A549 (cell line): ENCODE measurements at regions not wholly inside any gene's neighbourhood (a gene's known extent, or its start where the extent isn't known, plus 50 kb on each side); places are given as distances from the start of the nearest gene placed in this dataset.

Source experiments
- ATAC-seq, 2 experiments: fragments of 200-7000 bp in 1 of 2; fragments of >200 bp in 1 of 2; cut with Nextera tagmentation in 1 of 2; cut with Tn5 transposase in 1 of 2; 3 replicates each; pipeline versions ENCODE4 v1.8.0 to v1.9.1; 2018 to 2020; ENCODE audit warnings: mild to moderate bottlenecking in 1 of 2, moderate library complexity in 1 of 2
- CTCF ChIA-PET: fragments of 300-600 bp; sonication (Branson Sonifier 250); formaldehyde crosslinking; extraction: SDS; loops from one replicate; lab custom pipeline; 2021; ENCODE audit warnings: antibody characterized with exemption, inconsistent platforms; lab: Yijun Ruan, JAX
- POLR2A ChIA-PET: fragments of 350-600 bp; formaldehyde crosslinking; extraction: SDS; loops from one replicate; lab custom pipeline; 2021; ENCODE audit warnings: antibody characterized with exemption, inconsistent platforms; lab: Yijun Ruan, JAX
- DNase-seq, 2 experiments: peaks; one replicate each; pipeline versions ENCODE4 v3.0.0 to v3.0.0-alpha.2; 2011 to 2016; ENCODE audit warnings: low read depth in 1 of 2, low spot score in 1 of 2
- FAIRE-seq: peaks from 2 replicates; lab custom pipeline; 2011; peaks lifted over from hg19 to GRCh38; lab: Jason Lieb, UNC
- H3K27ac ChIP-seq, 2 experiments: fragments of >200 bp; sonication (Bioruptor Twin); formaldehyde crosslinking; 3 replicates each; pipeline ENCODE4 v1.5.1; 2016 to 2017
- H3K4me1 ChIP-seq: fragments of >200 bp; sonication (Bioruptor Twin); formaldehyde crosslinking; 3 replicates; pipeline ENCODE4 v1.6.1; 2016
- H3K4me2 ChIP-seq: fragments of >200 bp; sonication (Bioruptor Twin); formaldehyde crosslinking; 3 replicates; pipeline ENCODE4 v1.6.1; 2016
- H3K4me3 ChIP-seq: fragments of >200 bp; sonication (Bioruptor Twin); formaldehyde crosslinking; 3 replicates; pipeline ENCODE4 v1.5.1; 2016
- H3K9me3 ChIP-seq: fragments of >200 bp; sonication (Bioruptor Twin); formaldehyde crosslinking; 3 replicates; pipeline ENCODE4 v1.6.1; 2016
- BHLHE40 ChIP-seq: IDR thresholded peaks from 2 replicates; pipeline ENCODE4 v1.6.1; 2012; ENCODE audit warnings: low read depth, low read length, inconsistent platforms
- CBX2 ChIP-seq: fragments of 200-600 bp; sonication (generic); IDR thresholded peaks from 2 replicates; pipeline ENCODE4 v1.6.1; 2016; ENCODE audit warnings: low read depth, mild to moderate bottlenecking, borderline replicate concordance
- CHD2 ChIP-seq: fragments of 150-350 bp; IDR thresholded peaks from 2 replicates; pipeline ENCODE4 v1.6.1; 2014; ENCODE audit warnings: low read length; ENCODE audit not compliant: partially characterized antibody
- FOSB ChIP-seq: fragments of 250-450 bp; sonication (Bioruptor Pico); IDR thresholded peaks from 2 replicates; pipeline ENCODE4 v1.5.0; 2020; ENCODE audit warnings: mild to moderate bottlenecking, moderate library complexity
- FOSL2 ChIP-seq, 2 experiments: fragments of 450-650 bp in 1 of 2; fragments of >200 bp in 1 of 2; sonication (Bioruptor Twin) in 1 of 2; formaldehyde crosslinking; IDR thresholded peaks; 2 replicates each; pipeline versions ENCODE4 v1.5.0 to v1.6.1; 2016 to 2020; ENCODE audit warnings: mild to moderate bottlenecking in 1 of 2, moderate library complexity in 1 of 2
- HOXA7 ChIP-seq: fragments of 250-450 bp; sonication (Bioruptor Pico); IDR thresholded peaks from 2 replicates; pipeline ENCODE4 v1.5.0; 2020; ENCODE audit warnings: mild to moderate bottlenecking, moderate library complexity
- HOXB13 ChIP-seq: fragments of 250-450 bp; sonication (Bioruptor Pico); IDR thresholded peaks from 2 replicates; pipeline ENCODE4 v1.5.0; 2020; ENCODE audit warnings: low read depth, mild to moderate bottlenecking, moderate library complexity
- HOXB5 ChIP-seq: fragments of 250-450 bp; sonication (Bioruptor Pico); IDR thresholded peaks from 2 replicates; pipeline ENCODE4 v1.5.0; 2020; ENCODE audit warnings: mild to moderate bottlenecking, moderate library complexity
- JUN ChIP-seq, 2 experiments: fragments of >200 bp; sonication (Bioruptor Twin); formaldehyde crosslinking; IDR thresholded peaks; 2 replicates in 1 of 2; 3 replicates in 1 of 2; pipeline ENCODE4 v1.6.1; 2016 to 2017
- KDM5A ChIP-seq: fragments of 200-600 bp; sonication (generic); IDR thresholded peaks from 2 replicates; pipeline ENCODE4 v1.6.1; 2016; ENCODE audit warnings: antibody characterized with exemption, mild to moderate bottlenecking
- MYC ChIP-seq: IDR thresholded peaks from 2 replicates; pipeline ENCODE4 v1.6.1; 2012; ENCODE audit warnings: mild to moderate bottlenecking, inconsistent platforms, low read length, improper control_type of control experiment, borderline replicate concordance
- NFE2L2 ChIP-seq: fragments of 150-350 bp; conservative IDR thresholded peaks from 2 replicates; pipeline ENCODE4 v1.6.1; 2014; ENCODE audit warnings: low read length
- NPAS2 ChIP-seq: fragments of 250-450 bp; sonication (Bioruptor Pico); IDR thresholded peaks from 2 replicates; pipeline ENCODE4 v1.8.0; 2022; ENCODE audit warnings: mild to moderate bottlenecking, moderate library complexity, borderline replicate concordance
- PHF8 ChIP-seq: fragments of 200-600 bp; sonication (generic); IDR thresholded peaks from 2 replicates; pipeline ENCODE4 v1.6.1; 2016; ENCODE audit warnings: low read depth, mild to moderate bottlenecking, antibody characterized with exemption, moderate library complexity, borderline replicate concordance
- POLR2AphosphoS2 ChIP-seq: conservative IDR thresholded peaks from 2 replicates; pipeline ENCODE4 v1.6.1; 2012; ENCODE audit warnings: low read length, improper control_type of control experiment, inconsistent platforms
- RCOR1 ChIP-seq: fragments of 150-350 bp; IDR thresholded peaks from 2 replicates; pipeline ENCODE4 v1.6.1; 2014; ENCODE audit warnings: antibody characterized with exemption, low read length, low read depth
- RFX5 ChIP-seq: fragments of 450-650 bp; IDR thresholded peaks from 2 replicates; pipeline ENCODE4 v1.7.1; 2014; ENCODE audit warnings: antibody characterized with exemption, mild to moderate bottlenecking, moderate library complexity
- RNF2 ChIP-seq: fragments of 200-600 bp; sonication (generic); IDR thresholded peaks from 2 replicates; pipeline ENCODE4 v1.6.1; 2016; ENCODE audit warnings: low read depth, mild to moderate bottlenecking, antibody characterized with exemption, moderate library complexity, borderline replicate concordance
- SMC3 ChIP-seq: fragments of >200 bp; sonication (Bioruptor Twin); formaldehyde crosslinking; IDR thresholded peaks from 3 replicates; pipeline ENCODE4 v1.6.1; 2018; ENCODE audit warnings: inconsistent platforms
- TP53 ChIP-seq: fragments of 250-450 bp; sonication (Bioruptor Pico); IDR thresholded peaks from 2 replicates; pipeline ENCODE4 v1.5.0; 2021; ENCODE audit warnings: mild to moderate bottlenecking, moderate library complexity
- ZC3H11A ChIP-seq: fragments of 450-650 bp; IDR thresholded peaks from 2 replicates; pipeline ENCODE4 v1.6.1; 2014; ENCODE audit warnings: antibody characterized with exemption, mild to moderate bottlenecking
- ZSCAN20 ChIP-seq: fragments of 250-450 bp; sonication (Bioruptor Pico); IDR thresholded peaks from 2 replicates; pipeline ENCODE4 v1.8.0; 2022; ENCODE audit warnings: mild to moderate bottlenecking, moderate library complexity
- WGBS: methylation state at CpG from one replicate; pipeline ENCODE4 v1.1.6; 2017; ENCODE audit errors: missing lambda C conversion rate; 5-methylcytosine and 5-hydroxymethylcytosine counted together
- TF ChIP-seq, protein P1 (sequence below): fragments of 200-600 bp; sonication (generic); IDR thresholded peaks from 2 replicates; pipeline ENCODE4 v1.6.1; 2016; ENCODE audit warnings: antibody characterized with exemption, mild to moderate bottlenecking, moderate library complexity
- TF ChIP-seq, protein P2 (sequence below): IDR thresholded peaks from 2 replicates; pipeline ENCODE4 v1.6.1; 2012; ENCODE audit warnings: low read depth, borderline replicate concordance
- TF ChIP-seq, protein P3 (sequence below): fragments of >200 bp; sonication (Bioruptor Twin); formaldehyde crosslinking; IDR thresholded peaks from 3 replicates; pipeline ENCODE4 v1.5.1; 2016
- TF ChIP-seq, protein P4 (sequence below): IDR thresholded peaks from 2 replicates; pipeline ENCODE4 v1.6.1; 2012

DNA sequence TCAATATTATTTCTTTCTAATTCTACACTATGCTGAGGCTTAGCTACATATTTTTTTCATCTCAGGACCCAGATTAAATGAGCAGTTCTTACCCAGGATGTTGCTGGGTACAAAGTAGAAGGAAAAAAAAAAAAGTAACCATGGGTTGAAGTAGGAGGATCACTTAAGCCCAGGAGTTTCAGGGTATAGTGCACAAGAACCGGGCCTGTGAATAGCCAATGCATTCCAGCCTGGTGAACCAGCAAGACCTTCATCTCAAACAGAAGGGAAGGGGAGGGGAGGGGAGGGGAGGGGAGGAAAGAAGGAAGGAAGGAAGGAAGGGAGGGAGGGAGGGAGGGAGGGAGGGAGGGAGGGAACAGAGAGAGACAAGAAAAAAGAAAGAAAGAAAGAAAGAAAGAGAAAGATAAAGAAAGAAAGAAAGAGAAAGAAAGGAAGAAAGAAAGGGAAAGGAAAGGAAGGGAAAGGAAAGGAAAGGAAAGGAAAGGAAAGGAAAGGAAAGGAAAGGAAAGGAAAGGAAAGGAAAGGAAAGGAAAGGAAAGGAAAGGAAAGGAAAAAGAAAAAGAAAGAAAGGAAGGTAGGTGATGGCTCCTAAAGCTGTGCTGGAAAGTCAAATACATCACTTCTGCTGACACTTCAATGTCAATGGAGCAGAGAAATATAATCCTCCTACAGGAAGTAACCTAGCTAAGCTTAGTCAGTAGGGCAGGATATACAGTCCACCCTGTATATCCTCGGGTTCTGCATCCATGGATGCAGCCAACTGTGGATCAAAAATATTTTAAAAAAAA is 206.8 kb upstream of the TGFBR2 start:
- no peak for TF ChIP-seq KDM5A
- no peak for TF ChIP-seq TP53 (CRISPR knock-in tag)
- TF ChIP-seq SMC3: no peak
- no peak for TF ChIP-seq ZSCAN20
- TF ChIP-seq HOXB13 (CRISPR knock-in tag): no peak
- no peak for TF ChIP-seq RFX5
- TF ChIP-seq FOSL2 (IDR thresholded peaks at IDR 0.05): no peak
- TF ChIP-seq FOSL2 (CRISPR knock-in tag; IDR thresholded peaks at IDR 0.05): no peak
- no peak for TF ChIP-seq CHD2
- TF ChIP-seq HOXA7: no peak
- TF ChIP-seq, protein P1, sequence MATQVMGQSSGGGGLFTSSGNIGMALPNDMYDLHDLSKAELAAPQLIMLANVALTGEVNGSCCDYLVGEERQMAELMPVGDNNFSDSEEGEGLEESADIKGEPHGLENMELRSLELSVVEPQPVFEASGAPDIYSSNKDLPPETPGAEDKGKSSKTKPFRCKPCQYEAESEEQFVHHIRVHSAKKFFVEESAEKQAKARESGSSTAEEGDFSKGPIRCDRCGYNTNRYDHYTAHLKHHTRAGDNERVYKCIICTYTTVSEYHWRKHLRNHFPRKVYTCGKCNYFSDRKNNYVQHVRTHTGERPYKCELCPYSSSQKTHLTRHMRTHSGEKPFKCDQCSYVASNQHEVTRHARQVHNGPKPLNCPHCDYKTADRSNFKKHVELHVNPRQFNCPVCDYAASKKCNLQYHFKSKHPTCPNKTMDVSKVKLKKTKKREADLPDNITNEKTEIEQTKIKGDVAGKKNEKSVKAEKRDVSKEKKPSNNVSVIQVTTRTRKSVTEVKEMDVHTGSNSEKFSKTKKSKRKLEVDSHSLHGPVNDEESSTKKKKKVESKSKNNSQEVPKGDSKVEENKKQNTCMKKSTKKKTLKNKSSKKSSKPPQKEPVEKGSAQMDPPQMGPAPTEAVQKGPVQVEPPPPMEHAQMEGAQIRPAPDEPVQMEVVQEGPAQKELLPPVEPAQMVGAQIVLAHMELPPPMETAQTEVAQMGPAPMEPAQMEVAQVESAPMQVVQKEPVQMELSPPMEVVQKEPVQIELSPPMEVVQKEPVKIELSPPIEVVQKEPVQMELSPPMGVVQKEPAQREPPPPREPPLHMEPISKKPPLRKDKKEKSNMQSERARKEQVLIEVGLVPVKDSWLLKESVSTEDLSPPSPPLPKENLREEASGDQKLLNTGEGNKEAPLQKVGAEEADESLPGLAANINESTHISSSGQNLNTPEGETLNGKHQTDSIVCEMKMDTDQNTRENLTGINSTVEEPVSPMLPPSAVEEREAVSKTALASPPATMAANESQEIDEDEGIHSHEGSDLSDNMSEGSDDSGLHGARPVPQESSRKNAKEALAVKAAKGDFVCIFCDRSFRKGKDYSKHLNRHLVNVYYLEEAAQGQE: no peak
- no peak for TF ChIP-seq RCOR1
- TF ChIP-seq HOXB5 (CRISPR knock-in tag): no peak
- TF ChIP-seq, protein P2, sequence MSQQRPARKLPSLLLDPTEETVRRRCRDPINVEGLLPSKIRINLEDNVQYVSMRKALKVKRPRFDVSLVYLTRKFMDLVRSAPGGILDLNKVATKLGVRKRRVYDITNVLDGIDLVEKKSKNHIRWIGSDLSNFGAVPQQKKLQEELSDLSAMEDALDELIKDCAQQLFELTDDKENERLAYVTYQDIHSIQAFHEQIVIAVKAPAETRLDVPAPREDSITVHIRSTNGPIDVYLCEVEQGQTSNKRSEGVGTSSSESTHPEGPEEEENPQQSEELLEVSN: no peak
- TF ChIP-seq JUN (IDR thresholded peaks at IDR 0.05): no peak
- TF ChIP-seq RNF2: no peak
- TF ChIP-seq NFE2L2: no peak
- TF ChIP-seq BHLHE40: no peak
- ChIA-PET CTCF (interaction anchor here (0.9 kb wide), 1 partner anchor 17 kb away, joined by 3 read pairs; no protein-coding TSS in a partner anchor), POLR2A (no interaction called here)
- FAIRE-seq (no peak), DNase-seq (no peak), ATAC-seq (no peak)
- H3K4me3 ChIP-seq: no peak overlapping the region
- H3K4me1 ChIP-seq: peaks cover 10% of the 10 kb centered on the region; the same call in 2 of the 3 replicates
- 47% methylated on average over 2 of the region's 2 CpGs for WGBS
- no peak overlapping the region for H3K4me2 ChIP-seq
- no peaks in the 10 kb centered on the region for H3K9me3 ChIP-seq
- H3K27ac ChIP-seq: no peak overlapping the region

DNA sequence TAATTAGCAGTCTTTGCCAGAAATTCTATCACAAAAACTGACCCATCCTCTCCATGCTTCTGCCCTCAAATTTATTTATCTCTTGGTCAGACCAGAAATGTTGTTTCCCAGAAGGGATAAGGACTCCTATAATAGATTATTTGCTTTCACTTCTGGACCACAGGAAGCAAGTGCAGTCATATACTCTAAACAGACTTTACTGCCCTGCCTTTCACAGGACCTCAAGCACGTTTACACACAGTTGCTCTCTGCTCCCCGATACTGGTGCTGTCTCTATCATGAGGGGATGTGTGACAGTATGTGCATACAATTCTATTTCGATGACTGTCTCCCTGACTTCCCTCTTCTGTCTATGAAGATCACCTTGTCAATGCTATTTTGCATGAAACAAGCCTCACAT is 205.5 kb upstream of the TGFBR2 start:
- WGBS: 68% methylated on average over 3 of the region's 3 CpGs
- no peaks in the 10 kb centered on the region for H3K9me3 ChIP-seq
- no peak for DNase-seq
- no peak overlapping the region for H3K27ac ChIP-seq
- ChIA-PET POLR2A (no interaction called here), CTCF (no interaction called here)
- ATAC-seq: no peak
- H3K4me1 ChIP-seq: peaks cover 10% of the 10 kb centered on the region; the same call in 2 of the 3 replicates
- no peak for FAIRE-seq
- no peak overlapping the region for H3K4me2 ChIP-seq
- H3K4me3 ChIP-seq: no peak overlapping the region
- TF ChIP-seq ZC3H11A: no peak
- no peak for TF ChIP-seq FOSB
- TF ChIP-seq RNF2: no peak
- TF ChIP-seq, protein P3, sequence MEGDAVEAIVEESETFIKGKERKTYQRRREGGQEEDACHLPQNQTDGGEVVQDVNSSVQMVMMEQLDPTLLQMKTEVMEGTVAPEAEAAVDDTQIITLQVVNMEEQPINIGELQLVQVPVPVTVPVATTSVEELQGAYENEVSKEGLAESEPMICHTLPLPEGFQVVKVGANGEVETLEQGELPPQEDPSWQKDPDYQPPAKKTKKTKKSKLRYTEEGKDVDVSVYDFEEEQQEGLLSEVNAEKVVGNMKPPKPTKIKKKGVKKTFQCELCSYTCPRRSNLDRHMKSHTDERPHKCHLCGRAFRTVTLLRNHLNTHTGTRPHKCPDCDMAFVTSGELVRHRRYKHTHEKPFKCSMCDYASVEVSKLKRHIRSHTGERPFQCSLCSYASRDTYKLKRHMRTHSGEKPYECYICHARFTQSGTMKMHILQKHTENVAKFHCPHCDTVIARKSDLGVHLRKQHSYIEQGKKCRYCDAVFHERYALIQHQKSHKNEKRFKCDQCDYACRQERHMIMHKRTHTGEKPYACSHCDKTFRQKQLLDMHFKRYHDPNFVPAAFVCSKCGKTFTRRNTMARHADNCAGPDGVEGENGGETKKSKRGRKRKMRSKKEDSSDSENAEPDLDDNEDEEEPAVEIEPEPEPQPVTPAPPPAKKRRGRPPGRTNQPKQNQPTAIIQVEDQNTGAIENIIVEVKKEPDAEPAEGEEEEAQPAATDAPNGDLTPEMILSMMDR: no peak
- TF ChIP-seq CHD2: no peak
- TF ChIP-seq CBX2: no peak
- TF ChIP-seq ZSCAN20: no peak
- TF ChIP-seq MYC: no peak
- TF ChIP-seq POLR2AphosphoS2: no peak
- TF ChIP-seq, protein P1: no peak
- no peak for TF ChIP-seq NPAS2 (CRISPR knock-in tag)
- TF ChIP-seq, protein P4, sequence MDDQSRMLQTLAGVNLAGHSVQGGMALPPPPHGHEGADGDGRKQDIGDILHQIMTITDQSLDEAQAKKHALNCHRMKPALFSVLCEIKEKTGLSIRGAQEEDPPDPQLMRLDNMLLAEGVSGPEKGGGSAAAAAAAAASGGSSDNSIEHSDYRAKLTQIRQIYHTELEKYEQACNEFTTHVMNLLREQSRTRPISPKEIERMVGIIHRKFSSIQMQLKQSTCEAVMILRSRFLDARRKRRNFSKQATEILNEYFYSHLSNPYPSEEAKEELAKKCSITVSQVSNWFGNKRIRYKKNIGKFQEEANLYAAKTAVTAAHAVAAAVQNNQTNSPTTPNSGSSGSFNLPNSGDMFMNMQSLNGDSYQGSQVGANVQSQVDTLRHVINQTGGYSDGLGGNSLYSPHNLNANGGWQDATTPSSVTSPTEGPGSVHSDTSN: no peak
- no peak for TF ChIP-seq PHF8
